Fibroblast of lung (primary cell): ENCODE measurements at regions not wholly inside any gene's neighbourhood (a gene's known extent, or its start where the extent isn't known, plus 50 kb on each side); places are given as distances from the start of the nearest gene placed in this dataset.
A peak's percentile ranks its signal among the peaks of the same experiment; 100 is the strongest.

ENCODE experiments used
- DNase-seq, 2 donors: peaks; one replicate each; pipeline versions ENCODE4 v3.0.0 to v3.0.0-alpha.2; 2010; ENCODE audit warnings: low read depth in 2 of 2
- H2AFZ ChIP-seq: 2 replicates; pipeline ENCODE4 v1.5.1; 2012; ENCODE audit warnings: low read length, control low read depth, inconsistent platforms
- H3K27ac ChIP-seq: 2 replicates; pipeline ENCODE4 v1.5.1; 2011; ENCODE audit warnings: low read length, control low read depth; ENCODE audit not compliant: insufficient read depth
- H3K27me3 ChIP-seq: 2 replicates; pipeline ENCODE4 v1.5.1; 2011; ENCODE audit warnings: mild to moderate bottlenecking, low read length; ENCODE audit not compliant: control insufficient read depth, insufficient read depth
- H3K36me3 ChIP-seq: 2 replicates; pipeline ENCODE4 v1.5.1; 2011; ENCODE audit warnings: low read length; ENCODE audit not compliant: control insufficient read depth, insufficient read depth
- H3K4me1 ChIP-seq: 2 replicates; pipeline ENCODE4 v1.5.1; 2011; ENCODE audit warnings: low read length; ENCODE audit not compliant: control insufficient read depth, insufficient read depth; ENCODE audit errors: extremely low read depth
- H3K4me2 ChIP-seq: 2 replicates; pipeline ENCODE4 v1.5.1; 2011; ENCODE audit warnings: low read length, control low read depth; ENCODE audit not compliant: insufficient read depth; ENCODE audit errors: extremely low read depth
- H3K4me3 ChIP-seq, 4 experiments: fragments of 200-600 bp in 1 of 4; sonication (generic) in 1 of 4; replicated peaks in 1 of 4; 2 replicates each; pipeline ENCODE4 v1.5.1; 2011 to 2016; ENCODE audit warnings: low read length in 4 of 4, low read depth in 3 of 4, mild to moderate bottlenecking in 3 of 4, control low read depth in 2 of 4, inconsistent platforms in 1 of 4, mixed read lengths in 1 of 4; ENCODE audit not compliant: insufficient read depth in 1 of 4; ENCODE audit errors: control extremely low read depth in 1 of 4
- H3K79me2 ChIP-seq: 2 replicates; pipeline ENCODE4 v1.5.1; 2012; ENCODE audit warnings: mild to moderate bottlenecking, low read length, inconsistent platforms; ENCODE audit not compliant: control insufficient read depth, insufficient read depth
- H3K9ac ChIP-seq: 2 replicates; pipeline ENCODE4 v1.5.1; 2011; ENCODE audit warnings: mild to moderate bottlenecking, low read length, control low read depth; ENCODE audit not compliant: insufficient read depth
- H3K9me3 ChIP-seq: 2 replicates; pipeline ENCODE4 v1.5.1; 2012; ENCODE audit warnings: low read depth, low read length; ENCODE audit not compliant: control insufficient read depth, insufficient read depth
- H4K20me1 ChIP-seq: 2 replicates; pipeline ENCODE4 v1.5.1; 2011; ENCODE audit warnings: low read length; ENCODE audit not compliant: control insufficient read depth, insufficient read depth; ENCODE audit errors: extremely low read depth
- CTCF ChIP-seq, 2 donors: IDR thresholded peaks in 1 of 2; conservative IDR thresholded peaks in 1 of 2; 1 replicate in 1 of 2; 2 replicates in 1 of 2; pipeline ENCODE4 v1.5.1; 2011 to 2012; ENCODE audit warnings: low read length in 2 of 2, control low read depth in 1 of 2, inconsistent platforms in 1 of 2, low read depth in 1 of 2, mild to moderate bottlenecking in 1 of 2
- EZH2 ChIP-seq: IDR thresholded peaks from 2 replicates; pipeline ENCODE4 v1.5.1; 2012; ENCODE audit warnings: low read length, control low read depth, mild to moderate bottlenecking; ENCODE audit errors: missing control alignments

GRCh38 chr7:148523550-148523949, 67.0 kb upstream of the C7orf33 start:
- H3K9me3 ChIP-seq, result no peaks in the 10 kb centered on the region
- no peak overlapping the region for H3K9ac ChIP-seq
- TF ChIP-seq CTCF (conservative IDR thresholded peaks at IDR 0.05 in 1 of 2, IDR thresholded peaks at IDR 0.05 in 1 of 2; ENCODE audit: low read depth in 1 of 2, low read length in 2 of 2) (no peak), EZH2 (no peak)
- H3K36me3 ChIP-seq, result no peaks in the 10 kb centered on the region
- H3K4me1 ChIP-seq, result no peaks in the 10 kb centered on the region
- DNase-seq, result no peak
- no peak overlapping the region for H3K4me2 ChIP-seq
- H2AFZ ChIP-seq, result no peak overlapping the region
- H3K27me3 ChIP-seq, result no peaks in the 10 kb centered on the region
- H4K20me1 ChIP-seq, result no peaks in the 10 kb centered on the region
- H3K4me3 ChIP-seq, result no peak overlapping the region
- no peak overlapping the region for H3K27ac ChIP-seq
- H3K79me2 ChIP-seq, result no peaks in the 10 kb centered on the region

GRCh38 chr7:148524479-148525224, 65.9 kb upstream of the C7orf33 start:
- TF ChIP-seq EZH2 (no peak), CTCF (conservative IDR thresholded peaks at IDR 0.05 in 1 of 2, IDR thresholded peaks at IDR 0.05 in 1 of 2; ENCODE audit: low read depth in 1 of 2, low read length in 2 of 2) (no peak)
- no peaks in the 10 kb centered on the region for H3K9me3 ChIP-seq
- H3K36me3 ChIP-seq, result no peaks in the 10 kb centered on the region
- H3K79me2 ChIP-seq, result no peaks in the 10 kb centered on the region
- no peak for DNase-seq
- H2AFZ ChIP-seq, result no peak overlapping the region
- no peak overlapping the region for H3K4me3 ChIP-seq
- no peak overlapping the region for H3K4me2 ChIP-seq
- no peak overlapping the region for H3K9ac ChIP-seq
- no peaks in the 10 kb centered on the region for H3K4me1 ChIP-seq
- H3K27me3 ChIP-seq, result no peaks in the 10 kb centered on the region
- H4K20me1 ChIP-seq, result no peaks in the 10 kb centered on the region
- H3K27ac ChIP-seq, result no peak overlapping the region

GRCh38 chr7:148527717-148528168, 62.8 kb upstream of the C7orf33 start:
- H3K9me3 ChIP-seq, result no peaks in the 10 kb centered on the region
- H3K36me3 ChIP-seq, result no peaks in the 10 kb centered on the region
- no peak overlapping the region for H3K4me2 ChIP-seq
- no peaks in the 10 kb centered on the region for H4K20me1 ChIP-seq
- DNase-seq, result peak; percentile 69 to 73
- H3K79me2 ChIP-seq, result no peaks in the 10 kb centered on the region
- no peak overlapping the region for H3K9ac ChIP-seq
- H3K27me3 ChIP-seq, result no peaks in the 10 kb centered on the region
- no peak overlapping the region for H3K4me3 ChIP-seq
- TF ChIP-seq EZH2 (no peak), CTCF (conservative IDR thresholded peaks at IDR 0.05 in 1 of 2, IDR thresholded peaks at IDR 0.05 in 1 of 2; ENCODE audit: low read depth in 1 of 2, low read length in 2 of 2) (peak; percentile 51 to 68)
- H2AFZ ChIP-seq, result no peak overlapping the region
- H3K27ac ChIP-seq, result no peak overlapping the region
- H3K4me1 ChIP-seq, result no peaks in the 10 kb centered on the region
